HG03469 (cell line): ENCODE measurements at regions not wholly inside any gene's neighbourhood (a gene's known extent, or its start where the extent isn't known, plus 50 kb on each side); places are given as distances from the start of the nearest gene placed in this dataset.

Experiments
- ATAC-seq: cut with Tn5 transposase; IDR thresholded peaks from one replicate; pipeline ENCODE4 v1.9.1; 2021; ENCODE audit warnings: mild to moderate bottlenecking, moderate library complexity, moderate number of reproducible peaks; ENCODE audit not compliant: unreplicated experiment

DNA sequence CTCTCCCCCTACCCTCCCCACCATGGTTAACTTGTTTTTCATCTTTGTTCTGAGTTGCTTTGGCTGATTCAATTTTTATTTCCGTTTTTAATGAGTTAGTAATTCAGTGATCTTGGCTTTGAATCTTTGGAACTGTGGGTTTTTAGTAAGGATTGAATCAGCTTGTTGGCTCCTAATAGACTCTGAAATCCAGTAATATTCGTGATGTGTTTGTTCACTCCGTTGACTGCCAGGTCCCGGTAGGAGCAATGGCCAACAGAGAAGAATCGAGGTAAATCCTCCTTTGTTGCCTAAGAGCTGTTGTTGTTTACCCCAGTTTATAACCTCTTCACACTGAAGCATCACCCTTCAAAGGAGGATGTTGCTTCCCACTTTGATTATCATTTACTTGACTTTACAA is 92.7 kb downstream of the PCSK1 start:
- no peak for ATAC-seq

DNA sequence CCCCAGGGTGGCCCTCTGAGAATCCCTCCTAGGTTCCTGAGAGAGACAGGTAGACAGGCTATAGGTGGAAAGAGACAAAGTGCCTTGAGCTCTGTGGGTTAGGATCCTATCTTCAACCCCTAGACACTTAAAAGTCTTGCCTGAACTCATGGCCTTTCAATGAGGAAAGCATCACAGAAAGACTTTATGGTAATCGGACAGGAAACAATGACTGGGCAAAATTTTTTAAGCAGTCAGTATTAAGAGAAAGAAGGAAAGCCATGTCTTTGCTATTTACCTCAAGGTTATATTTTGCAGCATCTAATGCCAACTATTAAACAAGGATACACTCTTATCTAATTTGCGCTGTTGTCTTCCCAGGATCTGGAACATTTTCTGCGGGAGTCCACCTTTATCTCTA is 93.2 kb downstream of the PCSK1 start:
- no peak for ATAC-seq

DNA sequence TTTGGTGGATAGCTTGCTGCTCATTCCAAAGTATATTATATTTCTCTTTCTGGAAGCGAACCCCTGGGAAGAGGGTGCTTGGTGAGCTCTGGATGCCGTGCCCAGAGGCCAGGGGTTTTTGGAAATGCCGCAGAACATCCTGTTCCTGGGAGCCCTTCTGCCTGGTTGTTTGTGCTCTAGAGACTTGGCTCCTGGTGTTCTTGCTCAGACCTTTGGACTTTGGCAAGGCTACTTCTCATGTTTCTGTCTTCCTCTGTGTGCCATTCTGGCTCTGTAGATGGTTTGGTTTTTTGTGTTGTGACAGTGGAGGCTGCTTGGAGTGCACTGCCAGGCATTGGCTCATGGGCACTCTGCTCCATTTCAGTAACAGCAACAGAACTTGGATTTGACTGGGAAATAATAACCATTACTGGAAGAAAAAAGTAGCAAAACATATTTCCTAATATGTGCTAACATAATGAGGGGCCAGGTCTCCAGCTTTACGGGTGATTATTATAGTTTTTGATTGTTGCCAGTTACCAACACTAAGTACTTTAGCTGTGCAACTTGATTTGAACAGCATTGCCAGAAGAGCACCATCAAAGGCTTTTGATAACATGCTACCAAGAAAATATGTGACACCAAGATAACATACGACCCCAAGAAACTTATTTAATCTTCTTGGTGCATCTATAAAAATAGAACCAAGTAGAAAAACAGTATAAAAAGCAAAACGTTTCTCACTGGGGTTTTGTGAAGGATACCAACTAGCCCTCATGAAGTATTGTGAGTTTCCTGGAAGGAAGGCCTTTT is 94.2 kb downstream of the PCSK1 start:
- no peak for ATAC-seq

DNA sequence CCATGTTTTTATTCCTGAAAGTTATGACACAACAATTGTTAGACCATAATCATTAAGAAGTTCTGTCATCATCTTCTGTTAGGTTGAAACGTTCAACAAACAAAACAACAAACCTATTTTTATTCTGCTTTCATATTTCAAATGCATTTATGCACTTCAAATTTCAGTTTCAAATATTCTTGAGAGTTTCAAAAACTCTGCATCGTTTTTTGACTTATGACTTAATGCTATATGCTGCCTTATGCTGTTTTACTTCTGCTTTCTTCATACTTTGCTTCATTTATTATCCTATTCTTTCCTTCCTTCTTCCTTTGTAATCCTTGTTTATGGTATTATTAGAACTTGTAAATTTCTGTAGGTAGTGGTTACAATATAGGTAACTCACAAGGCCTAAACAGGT is 95.0 kb downstream of the PCSK1 start:
- ATAC-seq, result no peak

DNA sequence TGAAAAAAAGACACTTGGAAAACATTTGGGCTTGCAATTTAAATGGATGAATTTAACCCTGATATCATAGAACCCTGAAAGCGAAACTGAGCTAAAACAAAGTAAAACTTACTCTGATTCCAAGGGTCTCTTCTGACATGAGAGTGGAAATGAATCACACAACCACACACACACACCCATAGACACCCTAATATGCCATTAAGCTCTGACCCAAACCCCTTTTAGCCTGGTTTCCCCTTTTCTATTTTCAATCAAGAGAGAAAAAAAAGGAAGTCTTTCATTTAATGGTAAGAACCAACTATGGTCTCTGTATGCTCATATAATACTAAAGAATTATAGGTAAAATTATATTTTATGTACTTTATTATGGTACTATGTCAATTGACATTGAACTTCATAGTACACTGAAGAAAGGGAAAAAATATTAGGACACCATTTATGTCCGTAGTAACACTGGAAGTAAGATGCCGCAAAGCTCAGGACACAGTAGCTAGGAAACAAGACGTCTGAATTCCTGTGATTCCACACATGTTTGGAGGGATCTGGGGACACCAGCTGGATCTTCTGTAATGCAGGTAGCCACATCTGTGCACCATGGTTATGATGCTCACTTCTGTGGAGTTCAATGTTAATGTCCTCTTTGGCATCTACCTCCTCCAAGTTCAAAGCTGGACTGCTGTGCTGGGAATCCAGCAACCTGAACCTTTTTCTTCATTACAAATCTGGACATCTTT is 95.8 kb downstream of the PCSK1 start:
- no peak for ATAC-seq

DNA sequence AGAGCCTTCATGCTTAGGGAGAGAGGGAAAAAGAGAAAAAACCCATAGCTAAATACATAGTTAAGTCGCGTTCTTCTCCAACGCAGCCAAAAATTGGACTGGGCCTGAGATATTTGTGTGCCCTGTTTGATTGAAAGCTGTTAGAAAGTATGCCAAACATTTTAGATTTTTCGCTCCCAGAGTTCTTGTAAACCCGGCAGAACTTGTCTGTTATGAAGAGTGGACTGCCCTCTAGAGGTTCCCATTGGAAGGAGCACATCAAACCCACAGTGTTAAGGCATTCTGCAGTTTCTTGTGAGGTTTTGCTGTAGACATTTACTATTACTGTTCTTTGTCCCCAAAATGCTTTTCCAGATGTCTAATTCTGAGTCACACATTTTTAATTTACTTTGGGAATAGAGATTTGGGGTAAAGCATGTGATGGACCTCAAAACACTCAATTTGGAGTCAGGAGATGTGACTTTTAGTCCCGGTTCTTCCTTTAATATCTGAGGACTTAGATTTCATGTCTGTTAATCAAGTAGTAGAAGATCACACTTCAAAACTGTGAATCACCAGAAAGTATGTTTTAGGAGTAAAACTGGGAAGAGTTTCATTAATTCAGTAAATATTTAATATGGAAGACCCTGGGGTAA is 96.6 kb downstream of the PCSK1 start:
- ATAC-seq, result peak; percentile 43

DNA sequence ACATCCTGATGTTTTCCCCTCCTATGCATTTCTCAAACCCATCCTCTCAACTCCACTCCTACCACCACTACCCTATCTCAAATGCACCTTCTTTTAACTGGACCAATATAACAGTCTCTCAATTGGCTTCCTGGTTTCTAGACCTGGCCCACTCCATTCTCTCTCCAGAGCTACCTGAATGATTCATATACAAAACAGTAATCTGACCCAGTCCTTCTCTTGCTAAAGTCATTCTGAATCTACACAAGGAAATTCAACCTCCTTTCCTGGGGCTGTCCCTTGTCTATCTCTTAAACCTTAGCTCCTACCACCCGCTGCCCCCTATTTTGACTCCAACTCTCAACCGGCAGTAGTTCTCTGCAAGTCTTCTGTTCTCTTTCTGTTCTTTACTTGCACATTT is 97.2 kb downstream of the PCSK1 start:
- ATAC-seq, result no peak

DNA sequence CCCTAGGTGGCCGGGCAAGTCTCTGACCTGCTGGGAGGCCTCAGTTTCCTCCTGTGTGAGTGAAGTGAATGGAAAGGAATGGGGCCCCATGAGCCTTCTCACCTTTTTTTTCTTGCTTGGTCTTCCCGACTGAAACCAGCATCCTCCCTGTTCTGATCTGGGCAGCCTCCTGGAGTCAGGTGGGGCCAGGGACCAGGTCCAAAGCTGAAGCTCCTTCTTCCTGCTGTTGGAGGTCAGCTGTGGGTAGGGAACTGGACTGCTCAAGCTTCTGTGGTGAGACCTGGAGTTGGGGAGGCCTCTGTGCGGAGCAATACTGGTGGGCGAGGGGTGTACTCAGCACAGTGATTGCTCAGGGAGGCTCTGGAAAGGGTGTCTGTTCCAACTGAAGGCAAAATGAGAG is 99.7 kb downstream of the PCSK1 start:
- ATAC-seq, result no peak

DNA sequence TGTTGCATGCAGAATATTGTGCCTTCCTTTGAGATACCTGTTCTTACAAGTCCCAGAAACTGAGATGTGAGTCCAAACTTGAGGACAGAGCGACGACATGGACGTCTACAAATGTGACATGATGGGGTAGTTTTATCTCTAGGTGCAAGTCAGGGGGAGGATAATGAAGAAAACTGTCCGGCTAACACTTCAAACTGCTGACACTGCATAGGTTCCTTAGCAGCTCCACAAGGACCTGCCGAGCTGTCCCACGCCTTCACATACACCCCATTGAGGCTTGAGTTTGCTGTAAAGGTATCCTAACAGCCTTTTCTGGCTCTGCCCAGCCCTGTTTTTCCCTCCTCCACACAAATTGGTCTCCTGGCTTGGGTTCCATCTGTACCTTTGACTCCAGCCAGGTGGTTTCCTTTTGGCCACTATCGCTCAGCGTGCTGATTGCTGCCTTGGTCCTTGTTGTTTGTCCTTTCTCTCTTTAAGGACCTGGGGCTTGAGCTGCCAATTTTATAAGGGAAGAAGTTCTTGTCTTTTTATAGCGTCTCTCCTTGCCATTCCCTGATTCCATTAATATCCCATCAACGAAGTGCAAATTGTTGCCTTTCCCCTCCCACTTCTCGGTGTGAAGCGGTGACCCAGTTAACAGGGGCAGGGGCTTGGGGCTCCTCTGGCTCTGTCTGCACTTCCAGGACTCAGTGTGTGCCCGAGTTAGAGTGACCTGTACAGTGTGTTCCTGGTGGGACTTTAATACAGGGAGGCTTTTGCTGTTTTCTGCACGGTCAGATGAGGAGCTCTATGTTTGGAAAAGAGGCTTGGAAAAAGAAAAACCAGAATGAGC is 100.3 kb downstream of the PCSK1 start:
- no peak for ATAC-seq

DNA sequence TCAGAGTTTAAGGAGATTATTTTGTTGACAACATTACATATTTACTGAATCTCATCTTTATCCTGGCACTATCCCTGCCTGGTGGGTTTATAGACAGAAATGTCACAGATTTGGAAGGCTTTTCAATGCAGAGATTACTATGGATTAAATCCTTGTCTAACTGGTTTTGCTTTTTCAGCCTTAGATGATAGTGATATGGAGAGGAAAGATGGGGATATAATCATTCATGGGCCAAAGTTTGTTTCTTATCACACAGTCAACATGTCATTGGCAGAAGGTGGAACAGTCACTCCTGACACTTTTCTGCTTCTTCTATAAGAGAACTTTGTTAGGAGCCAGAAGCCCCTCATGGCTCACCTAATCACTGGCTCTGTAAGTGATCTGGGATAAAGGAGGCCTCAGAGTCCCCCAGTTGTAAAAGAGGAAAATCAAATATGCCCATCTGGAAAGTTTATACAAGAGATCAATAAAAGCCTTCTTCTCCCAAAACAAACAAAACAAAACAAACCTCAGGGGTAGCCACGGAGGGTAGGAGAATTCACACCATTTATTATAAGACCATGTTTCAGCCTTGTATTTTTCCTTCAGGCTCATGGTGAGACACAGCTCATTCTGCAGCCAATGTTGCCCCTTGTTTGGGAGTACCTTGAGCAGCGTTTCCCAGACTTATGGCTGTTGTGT is 101.2 kb downstream of the PCSK1 start:
- ATAC-seq, result no peak

DNA sequence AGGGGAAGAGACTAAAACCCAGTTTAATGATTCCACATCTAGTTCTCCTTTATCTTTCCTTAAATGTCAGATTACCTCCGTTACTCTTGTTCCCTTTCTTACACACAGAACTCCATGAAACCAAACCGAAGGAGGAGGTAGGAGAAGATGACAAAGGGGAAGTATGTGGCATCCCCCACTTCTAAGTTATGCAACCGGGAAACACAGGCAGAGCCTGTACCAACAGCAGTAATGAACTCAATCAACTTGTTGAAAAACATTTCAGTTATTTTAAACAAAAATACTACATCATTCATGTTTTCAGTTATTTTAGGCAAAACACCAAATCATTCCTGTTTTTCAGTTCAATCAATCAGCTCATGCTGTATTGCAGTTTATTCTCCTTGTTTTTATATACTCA is 101.8 kb downstream of the PCSK1 start:
- ATAC-seq, result no peak

DNA sequence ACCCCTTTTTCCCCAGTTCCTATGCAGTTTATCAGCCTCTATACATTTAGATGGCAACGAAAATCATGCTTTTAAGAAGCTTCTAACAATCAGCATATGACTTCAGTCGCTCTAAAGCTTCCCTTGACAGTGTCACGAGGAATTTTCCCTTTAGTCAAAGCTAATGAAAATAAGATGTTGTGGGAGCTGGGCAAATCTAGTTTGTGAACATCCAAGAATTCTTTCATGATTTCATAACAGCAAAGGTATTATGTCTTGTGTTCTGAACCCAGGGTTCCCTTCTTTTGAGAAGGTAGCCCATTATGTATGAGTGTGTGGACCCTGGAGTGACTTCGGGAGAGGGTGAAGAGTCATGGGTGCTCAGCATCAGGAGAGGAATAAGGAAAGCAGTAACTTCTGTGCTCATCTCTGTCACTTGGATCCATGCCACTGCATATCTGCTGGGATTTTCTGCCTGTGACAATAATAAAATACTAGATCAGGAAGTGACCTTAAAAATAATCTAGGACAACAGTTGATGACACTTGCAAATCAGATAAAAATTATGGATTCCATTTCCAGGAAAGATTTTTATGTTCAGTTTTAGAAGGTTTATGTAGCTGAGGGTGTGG is 102.4 kb downstream of the PCSK1 start:
- ATAC-seq, result no peak

DNA sequence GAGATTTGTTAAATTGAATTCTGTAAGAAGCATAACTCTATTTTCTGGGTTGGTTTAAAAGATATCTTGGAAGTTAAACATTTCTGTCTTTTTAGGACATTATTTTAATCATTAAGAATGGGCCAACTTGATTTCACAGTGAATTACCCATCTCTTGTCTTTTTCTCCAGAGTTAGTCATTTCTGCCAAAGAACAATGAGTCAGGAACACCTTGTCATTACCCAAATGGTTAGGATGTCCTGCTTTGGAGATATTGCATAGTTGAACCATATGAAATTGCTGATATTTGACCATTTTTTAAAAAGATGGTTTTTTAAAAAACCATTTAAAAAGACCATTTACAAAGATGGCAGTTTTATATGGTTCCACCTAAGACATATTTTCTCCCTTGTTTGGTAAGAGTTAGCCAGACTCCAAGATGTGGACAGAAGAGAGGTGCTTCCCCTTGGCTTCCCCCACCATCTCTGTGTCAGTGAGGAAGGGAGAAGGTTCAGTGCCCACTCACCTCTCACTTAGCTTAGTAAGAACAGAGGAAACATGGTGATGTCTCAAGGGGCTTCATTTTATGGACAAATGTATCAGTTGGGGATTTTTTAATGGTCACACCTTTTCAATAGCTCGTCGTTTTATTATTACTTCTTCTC is 103.0 kb downstream of the PCSK1 start:
- no peak for ATAC-seq

DNA sequence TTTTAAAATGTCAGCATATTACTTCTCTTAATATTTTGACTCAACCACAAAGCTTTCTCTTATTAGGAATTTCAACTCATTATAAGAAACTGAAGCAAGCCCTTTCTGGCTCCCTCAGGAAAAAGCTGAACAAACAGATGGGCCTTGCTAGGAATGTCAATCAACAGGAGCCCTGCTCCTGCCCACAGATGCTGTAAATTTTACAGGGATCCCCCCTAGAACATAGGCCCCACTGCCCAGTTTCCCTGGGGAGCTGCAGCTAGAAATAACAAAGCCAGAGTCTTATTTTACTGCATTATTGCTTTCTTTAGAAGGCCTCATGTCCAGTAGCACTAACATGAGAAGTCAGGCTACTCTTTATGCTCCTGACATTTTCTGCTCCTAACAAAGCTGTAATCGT is 103.8 kb downstream of the PCSK1 start:
- ATAC-seq, result no peak

DNA sequence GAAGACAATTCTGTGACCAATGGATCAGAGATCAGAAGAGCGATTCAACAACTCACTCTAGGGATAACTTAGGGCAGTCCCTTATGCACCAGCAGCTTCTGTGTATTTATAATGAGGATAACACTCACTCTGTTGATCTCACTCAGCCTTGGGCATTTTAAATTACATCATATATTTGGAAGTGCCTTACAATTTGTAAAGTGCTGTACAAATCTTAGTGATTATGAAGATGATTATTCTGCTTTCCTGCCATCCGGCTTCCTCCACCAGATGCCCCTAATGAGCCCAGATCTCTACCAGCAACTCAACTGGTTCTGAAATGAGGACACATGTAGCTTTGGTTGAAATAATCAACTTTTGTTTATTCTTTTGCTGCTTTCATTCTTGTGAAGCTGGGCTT is 105.3 kb downstream of the PCSK1 start:
- no peak for ATAC-seq

DNA sequence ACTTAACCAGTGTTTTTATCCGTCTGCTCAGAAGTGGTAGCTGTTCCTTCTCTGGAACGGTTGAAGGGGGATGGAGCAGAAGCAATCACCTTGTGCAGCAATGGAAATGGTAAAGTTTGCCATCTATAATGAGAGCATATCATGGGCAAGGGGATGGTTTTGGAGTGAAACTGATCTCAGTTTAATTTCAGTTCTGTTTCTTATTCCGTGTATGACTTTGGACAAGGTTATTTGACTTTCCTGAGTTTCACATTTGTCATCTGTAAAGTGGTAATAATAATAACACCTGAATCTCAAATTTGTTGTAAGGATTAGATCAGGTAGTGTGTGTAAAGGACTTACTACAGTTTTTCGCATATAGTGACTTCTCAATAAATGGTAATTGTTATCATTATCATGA is 106.1 kb downstream of the PCSK1 start:
- no peak for ATAC-seq

DNA sequence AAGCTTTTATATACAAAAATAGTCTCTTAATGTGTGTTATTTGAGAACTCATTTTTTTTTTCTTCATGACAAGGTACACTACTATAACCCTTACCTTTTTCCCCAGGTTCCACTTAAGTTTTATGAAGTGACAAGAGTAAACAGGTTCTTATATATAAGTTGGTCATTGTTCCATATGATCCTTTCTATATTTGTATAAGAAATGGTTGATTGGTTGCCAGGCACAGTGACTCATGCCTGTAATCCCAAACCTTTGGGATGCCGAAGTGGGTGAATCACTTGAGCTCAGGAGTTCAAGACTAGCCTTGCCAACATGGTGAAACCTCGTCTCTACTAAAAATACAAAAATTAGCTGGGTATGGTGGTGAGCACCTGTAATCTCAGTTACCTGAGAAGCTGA is 108.3 kb downstream of the PCSK1 start:
- ATAC-seq, result no peak

DNA sequence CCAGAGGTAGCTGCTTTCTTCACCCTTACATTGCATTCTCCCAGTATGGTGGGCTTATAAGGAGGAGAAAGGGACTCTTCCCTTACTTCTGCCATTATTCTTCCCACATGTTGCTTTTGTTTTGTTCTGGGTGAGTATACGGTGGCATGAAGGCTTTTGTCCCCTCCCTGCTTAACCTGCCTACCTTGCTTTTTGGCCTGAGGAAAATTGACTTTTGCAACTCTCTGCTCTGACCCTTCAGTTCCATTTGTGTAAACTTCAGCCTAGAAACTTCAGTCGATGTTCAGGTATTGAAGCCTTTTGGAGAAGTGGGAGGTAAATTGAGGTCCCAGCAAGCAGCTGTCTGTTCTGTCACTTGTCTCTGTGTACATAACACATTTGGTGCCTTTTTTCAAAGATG is 110.2 kb downstream of the PCSK1 start:
- no peak for ATAC-seq

DNA sequence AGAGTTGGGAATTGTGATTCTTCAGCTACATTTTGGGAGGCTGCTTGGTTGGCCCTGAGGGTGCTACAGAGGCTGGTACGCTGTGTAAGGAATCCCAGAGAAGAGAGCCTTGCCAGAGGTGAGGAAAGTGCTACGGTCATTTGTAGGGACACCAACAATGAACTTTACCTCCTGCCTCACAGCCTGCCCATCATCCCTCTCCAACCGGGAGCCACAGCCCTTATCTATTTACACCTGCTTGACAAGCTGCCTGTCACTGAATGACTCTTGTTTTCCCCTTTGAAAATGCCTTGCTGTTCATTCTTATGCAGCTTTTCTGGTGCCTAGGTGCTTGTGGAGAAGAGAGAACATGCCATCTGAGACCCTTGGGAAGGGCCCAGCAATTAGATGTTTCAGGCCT is 110.8 kb downstream of the PCSK1 start:
- no peak for ATAC-seq

DNA sequence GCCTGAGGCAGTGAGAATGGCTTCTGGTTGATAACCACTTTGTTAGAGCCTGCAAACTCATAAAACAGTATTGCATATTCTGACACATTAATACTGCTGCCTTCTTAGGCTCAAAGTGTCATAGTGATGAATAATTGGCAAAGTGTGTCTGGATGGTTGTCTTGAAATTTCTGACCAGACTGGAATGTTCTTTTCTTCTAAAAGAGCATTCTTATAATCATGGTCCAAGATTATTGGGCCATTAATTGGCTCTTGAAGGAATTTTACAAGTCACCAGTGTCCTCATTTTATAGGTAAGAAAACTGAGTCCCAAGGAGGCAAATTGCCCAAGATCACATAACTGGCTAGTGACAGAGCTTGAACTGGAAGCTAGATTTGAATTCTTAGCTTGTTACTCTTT is 111.7 kb downstream of the PCSK1 start:
- ATAC-seq, result no peak
